ENCODE measurements at regions not wholly inside any gene's neighbourhood (a gene's known extent, or its start where the extent isn't known, plus 50 kb on each side); places are given as distances from the start of the nearest gene placed in this dataset.

DNA sequence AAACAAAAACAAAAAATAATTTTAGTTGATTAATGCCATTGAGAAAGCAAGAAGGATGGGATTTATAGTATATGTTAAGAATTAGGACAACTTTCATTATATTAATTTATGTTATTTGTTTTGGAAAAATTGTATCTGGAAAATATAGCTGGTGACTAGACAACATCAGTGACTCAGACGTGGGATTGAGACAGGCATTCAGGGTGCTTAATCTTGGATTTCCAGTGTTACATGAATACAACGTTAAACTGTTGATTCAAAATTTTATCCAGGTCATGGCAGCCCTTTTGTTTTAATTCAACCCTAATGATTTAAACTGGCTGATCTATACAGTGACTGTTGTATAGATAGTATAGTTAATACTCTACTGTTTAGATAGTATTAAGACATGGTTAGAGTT is 827.1 kb upstream of the B3GALT2 start:
- H4K20me1 ChIP-seq (ENCODE audit: control insufficient read depth, insufficient read depth) = no peaks in the 10 kb centered on the region
- FAIRE-seq (no peak), DNase-seq (ENCODE audit: low read depth, low spot score) (no peak), ATAC-seq (no peak)
- RAD21 ChIA-PET (ENCODE audit: unreplicated experiment) = no interaction called here
- BruUV-seq (replicated peaks) = no TSS peak
- in situ Hi-C loops (cut with MboI) = no loop called here
- H2AFZ ChIP-seq (ENCODE audit: control insufficient read depth, low read depth, low read length) = no peak overlapping the region
- H3K36me3 ChIP-seq (ENCODE audit: control insufficient read depth in 2 of 2, insufficient read depth in 2 of 2, low read length in 1 of 2) = no peaks in the 10 kb centered on the region
- POLR2A ChIA-PET = no interaction called here
- intact Hi-C loops (cut with micrococcal nuclease; ENCODE audit: unreplicated experiment) = no loop called here
- H3K27ac ChIP-seq (ENCODE audit: control insufficient read depth, insufficient read depth) = no peak overlapping the region
- SMC1A ChIA-PET (ENCODE audit: uncharacterized antibody, unreplicated experiment) = interaction anchor here (0.7 kb wide), 1 partner anchor 922 kb away, joined by 3 read pairs; no protein-coding TSS in a partner anchor
- H3K4me1 ChIP-seq (ENCODE audit: control insufficient read depth, insufficient read depth, low read length) = no peaks in the 10 kb centered on the region
- H3K4me2 ChIP-seq (ENCODE audit: control insufficient read depth, insufficient read depth) = no peak overlapping the region
- TF ChIP-seq NFXL1 (IDR thresholded peaks at IDR 0.05; ENCODE audit: borderline replicate concordance) (no peak), SRF (IDR thresholded peaks at IDR 0.05; ENCODE audit: low read depth in 2 of 2, low read length in 2 of 2) (no peak)
- H3K4me3 ChIP-seq = no peak overlapping the region
- no peaks in the 10 kb centered on the region for H3K27me3 ChIP-seq (replicated peaks in 1 of 2; ENCODE audit: control insufficient read depth in 2 of 2, insufficient read depth in 2 of 2, low read length in 1 of 2)
- CTCF ChIA-PET = no interaction called here
- 15% methylated on average over 2 of the region's 2 CpGs for WGBS (ENCODE audit: insufficient coverage, insufficient replicate concordance, low lambda C conversion rate, missing lambda C conversion rate)
- no peak overlapping the region for H3K9ac ChIP-seq (ENCODE audit: control insufficient read depth, insufficient read depth, low read length)
- H3K9me3 ChIP-seq (replicated peaks; ENCODE audit: control insufficient read depth, insufficient read depth, low read length) = no peaks in the 10 kb centered on the region
- H3K79me2 ChIP-seq (ENCODE audit: control insufficient read depth, insufficient read depth, low read length) = no peaks in the 10 kb centered on the region

DNA sequence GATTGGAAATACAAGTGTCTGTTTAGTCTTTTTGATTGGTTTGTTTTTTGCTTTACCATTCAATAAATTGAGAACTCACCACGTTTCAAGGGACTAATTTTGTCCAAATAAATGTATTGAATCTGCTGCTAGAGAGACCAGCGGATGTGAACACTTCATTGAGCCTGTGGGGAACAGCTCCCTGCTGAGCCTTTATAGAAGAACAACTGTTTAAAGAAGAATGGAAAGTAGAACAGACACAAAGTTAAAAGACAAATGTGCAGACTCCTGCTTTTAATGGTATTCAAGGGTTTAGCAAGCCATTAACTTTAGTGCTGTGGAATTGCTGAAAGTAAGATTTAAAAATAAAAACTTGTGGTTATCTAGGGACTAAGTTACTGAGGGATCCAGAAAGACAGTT is 817.7 kb upstream of the B3GALT2 start:
- Histone ChIP-seq H2AFZ (ENCODE audit: control insufficient read depth, low read depth, low read length) (no peak overlapping the region), H3K27me3 (replicated peaks in 1 of 2; ENCODE audit: control insufficient read depth in 2 of 2, insufficient read depth in 2 of 2, low read length in 1 of 2) (no peaks in the 10 kb centered on the region), H3K27ac (ENCODE audit: control insufficient read depth, insufficient read depth) (no peak overlapping the region), H3K9me3 (replicated peaks; ENCODE audit: control insufficient read depth, insufficient read depth, low read length) (no peaks in the 10 kb centered on the region), H3K9ac (ENCODE audit: control insufficient read depth, insufficient read depth, low read length) (no peak overlapping the region), H3K4me3 (no peak overlapping the region), H3K4me1 (ENCODE audit: control insufficient read depth, insufficient read depth, low read length) (no peaks in the 10 kb centered on the region), H4K20me1 (ENCODE audit: control insufficient read depth, insufficient read depth) (no peaks in the 10 kb centered on the region), H3K4me2 (ENCODE audit: control insufficient read depth, insufficient read depth) (no peak overlapping the region), H3K36me3 (ENCODE audit: control insufficient read depth in 2 of 2, insufficient read depth in 2 of 2, low read length in 1 of 2) (no peaks in the 10 kb centered on the region), H3K79me2 (ENCODE audit: control insufficient read depth, insufficient read depth, low read length) (no peaks in the 10 kb centered on the region)
- intact Hi-C loops (cut with micrococcal nuclease; ENCODE audit: unreplicated experiment) = no loop called here
- POLR2A ChIA-PET = no interaction called here
- no peak for ATAC-seq
- BruUV-seq (replicated peaks) = no TSS peak
- FAIRE-seq = no peak
- in situ Hi-C loops (cut with MboI) = no loop called here
- 0% methylated on average over 2 of the region's 2 CpGs for WGBS (ENCODE audit: insufficient coverage, insufficient replicate concordance, low lambda C conversion rate, missing lambda C conversion rate)
- SMC1A ChIA-PET (ENCODE audit: uncharacterized antibody, unreplicated experiment) = no interaction called here
- CTCF ChIA-PET = no interaction called here
- RAD21 ChIA-PET (ENCODE audit: unreplicated experiment) = no interaction called here
- TF ChIP-seq SUZ12 (IDR thresholded peaks at IDR 0.05; ENCODE audit: unreplicated experiment) = no peak
- TF ChIP-seq, protein P1, sequence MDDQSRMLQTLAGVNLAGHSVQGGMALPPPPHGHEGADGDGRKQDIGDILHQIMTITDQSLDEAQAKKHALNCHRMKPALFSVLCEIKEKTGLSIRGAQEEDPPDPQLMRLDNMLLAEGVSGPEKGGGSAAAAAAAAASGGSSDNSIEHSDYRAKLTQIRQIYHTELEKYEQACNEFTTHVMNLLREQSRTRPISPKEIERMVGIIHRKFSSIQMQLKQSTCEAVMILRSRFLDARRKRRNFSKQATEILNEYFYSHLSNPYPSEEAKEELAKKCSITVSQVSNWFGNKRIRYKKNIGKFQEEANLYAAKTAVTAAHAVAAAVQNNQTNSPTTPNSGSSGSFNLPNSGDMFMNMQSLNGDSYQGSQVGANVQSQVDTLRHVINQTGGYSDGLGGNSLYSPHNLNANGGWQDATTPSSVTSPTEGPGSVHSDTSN (IDR thresholded peaks at IDR 0.05; ENCODE audit: insufficient replicate concordance, low read depth, low read length) = no peak
- no peak for TF ChIP-seq HDAC2 (IDR thresholded peaks at IDR 0.05)
- no peak for TF ChIP-seq YY1 (IDR thresholded peaks at IDR 0.05; ENCODE audit: low read depth, low read length)
- TF ChIP-seq MYC (IDR thresholded peaks at IDR 0.05; ENCODE audit: insufficient read depth, insufficient read length, insufficient replicate concordance, low read length, severe bottlenecking) = no peak
- TF ChIP-seq SP1 (IDR thresholded peaks at IDR 0.05; ENCODE audit: low read depth, low read length) = no peak
- TF ChIP-seq HCFC1 (IDR thresholded peaks at IDR 0.05; ENCODE audit: low read length) = no peak
- no peak for TF ChIP-seq POLR2AphosphoS2 (IDR thresholded peaks at IDR 0.05; ENCODE audit: low read depth, low read length)
- no peak for TF ChIP-seq CEBPB (IDR thresholded peaks at IDR 0.05; ENCODE audit: borderline replicate concordance in 1 of 2, low read depth in 2 of 2, low read length in 2 of 2)
- TF ChIP-seq, protein P2, sequence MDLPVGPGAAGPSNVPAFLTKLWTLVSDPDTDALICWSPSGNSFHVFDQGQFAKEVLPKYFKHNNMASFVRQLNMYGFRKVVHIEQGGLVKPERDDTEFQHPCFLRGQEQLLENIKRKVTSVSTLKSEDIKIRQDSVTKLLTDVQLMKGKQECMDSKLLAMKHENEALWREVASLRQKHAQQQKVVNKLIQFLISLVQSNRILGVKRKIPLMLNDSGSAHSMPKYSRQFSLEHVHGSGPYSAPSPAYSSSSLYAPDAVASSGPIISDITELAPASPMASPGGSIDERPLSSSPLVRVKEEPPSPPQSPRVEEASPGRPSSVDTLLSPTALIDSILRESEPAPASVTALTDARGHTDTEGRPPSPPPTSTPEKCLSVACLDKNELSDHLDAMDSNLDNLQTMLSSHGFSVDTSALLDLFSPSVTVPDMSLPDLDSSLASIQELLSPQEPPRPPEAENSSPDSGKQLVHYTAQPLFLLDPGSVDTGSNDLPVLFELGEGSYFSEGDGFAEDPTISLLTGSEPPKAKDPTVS (IDR thresholded peaks at IDR 0.05; ENCODE audit: low read depth, low read length) = no peak
- no peak for TF ChIP-seq KLF5 (IDR thresholded peaks at IDR 0.05; ENCODE audit: partially characterized antibody)
- TF ChIP-seq HDGF (IDR thresholded peaks at IDR 0.05) = no peak
- no peak for TF ChIP-seq RFX5 (IDR thresholded peaks at IDR 0.05; ENCODE audit: low read depth, low read length)
- TF ChIP-seq POLR2AphosphoS5 (IDR thresholded peaks at IDR 0.05; ENCODE audit: low read length) = no peak
- no peak for TF ChIP-seq ZNF622 (IDR thresholded peaks at IDR 0.05)
- TF ChIP-seq RB1 (IDR thresholded peaks at IDR 0.05; ENCODE audit: borderline replicate concordance) = no peak
- DNase-seq (ENCODE audit: low read depth, low spot score) = no peak
